EH (cell line): ENCODE measurements at regions not wholly inside any gene's neighbourhood (a gene's known extent, or its start where the extent isn't known, plus 50 kb on each side); places are given as distances from the start of the nearest gene placed in this dataset.

ENCODE experiments used
- DNase-seq: peaks from one replicate; pipeline ENCODE4 v3.0.0-alpha.2; 2015; ENCODE audit warnings: low read depth

DNA sequence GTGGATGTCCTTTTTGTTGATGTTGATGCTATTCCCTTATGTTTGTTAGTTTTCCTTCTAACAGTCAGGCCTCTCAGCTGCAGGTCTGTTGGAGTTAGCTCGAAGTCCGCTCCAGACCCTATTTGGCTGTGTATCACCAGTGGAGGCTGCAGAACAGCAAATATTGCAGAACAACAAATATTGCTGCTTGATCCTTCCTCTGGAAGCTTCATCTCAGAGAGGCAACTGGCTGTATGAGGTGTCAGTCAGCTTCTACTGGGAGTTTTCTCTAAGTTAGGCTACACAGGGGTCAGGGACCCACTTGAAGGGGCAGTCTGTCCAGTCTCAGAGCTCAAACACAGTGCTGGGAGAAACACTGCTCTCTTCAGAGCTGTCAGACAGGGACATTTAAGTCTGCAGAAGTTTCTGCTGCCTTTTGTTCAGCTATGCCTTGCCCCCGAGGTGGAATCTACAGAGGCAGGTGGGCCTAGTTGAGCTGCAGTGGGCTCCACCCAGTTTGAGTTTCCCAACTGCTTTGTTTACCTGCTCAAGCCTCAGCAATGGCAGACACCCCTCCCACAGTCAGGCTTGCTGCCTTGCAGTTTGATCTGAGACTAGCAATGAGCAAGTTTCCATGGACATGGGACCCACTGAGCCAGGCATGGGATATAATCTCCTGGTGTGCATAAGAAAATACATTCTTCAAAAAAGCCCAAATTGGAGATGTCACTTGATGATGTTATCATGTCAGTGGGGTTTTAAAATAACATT lies 99.5 kb downstream of the KDM5D start:
- no peak for DNase-seq

DNA sequence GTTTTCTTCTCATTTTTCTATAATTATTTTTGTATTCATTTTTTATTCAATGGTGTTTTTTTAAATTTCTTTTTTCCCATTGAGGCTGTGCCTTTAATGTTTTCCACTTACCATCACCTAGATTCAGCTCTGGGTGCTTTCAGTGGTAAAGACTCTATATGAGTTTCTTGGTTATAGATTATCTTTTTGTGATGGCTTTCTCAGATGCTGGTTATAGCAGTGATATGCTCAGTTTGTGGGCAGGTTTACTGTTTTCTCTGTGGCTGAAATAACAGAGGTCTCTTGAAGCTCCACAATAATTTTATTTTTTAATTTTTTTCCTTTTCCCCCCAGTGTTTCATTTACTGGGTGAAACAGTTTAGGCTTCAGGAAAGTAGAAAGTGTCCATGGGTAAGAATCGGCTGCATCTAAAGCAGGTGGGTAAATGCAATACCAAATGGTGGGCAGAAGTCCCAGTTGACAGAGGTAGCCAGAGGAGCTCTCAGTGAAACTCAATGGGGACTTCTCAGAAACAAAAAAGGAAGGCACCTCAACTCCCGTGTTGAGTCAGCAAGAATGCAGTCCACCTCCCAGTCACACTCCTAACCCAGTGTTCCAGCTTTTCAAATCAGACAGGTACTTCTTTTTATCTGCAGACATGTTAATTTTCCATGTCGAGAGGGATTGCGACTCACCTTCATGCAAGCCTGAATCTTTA lies 106.7 kb downstream of the KDM5D start:
- DNase-seq: no peak

DNA sequence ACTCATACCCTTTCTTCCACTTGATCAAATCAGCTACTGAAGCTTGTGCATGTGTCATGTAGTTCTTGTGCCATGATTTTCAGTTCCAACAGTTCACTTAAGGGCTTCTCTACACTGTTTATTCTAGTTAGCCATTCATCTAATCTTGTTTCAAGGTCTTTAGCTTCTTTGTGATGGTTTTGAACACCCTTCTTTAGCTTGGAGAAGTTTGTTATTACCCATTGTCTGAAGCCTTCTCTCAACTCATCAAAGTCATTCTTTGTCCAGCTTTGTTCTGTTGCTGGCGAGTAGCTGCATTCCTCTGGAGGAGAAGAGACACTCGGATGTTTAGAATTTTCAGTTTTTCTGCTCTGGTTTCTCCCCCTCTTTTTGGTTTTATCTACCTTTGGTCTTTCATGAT lies 115.6 kb downstream of the KDM5D start:
- DNase-seq: no peak

DNA sequence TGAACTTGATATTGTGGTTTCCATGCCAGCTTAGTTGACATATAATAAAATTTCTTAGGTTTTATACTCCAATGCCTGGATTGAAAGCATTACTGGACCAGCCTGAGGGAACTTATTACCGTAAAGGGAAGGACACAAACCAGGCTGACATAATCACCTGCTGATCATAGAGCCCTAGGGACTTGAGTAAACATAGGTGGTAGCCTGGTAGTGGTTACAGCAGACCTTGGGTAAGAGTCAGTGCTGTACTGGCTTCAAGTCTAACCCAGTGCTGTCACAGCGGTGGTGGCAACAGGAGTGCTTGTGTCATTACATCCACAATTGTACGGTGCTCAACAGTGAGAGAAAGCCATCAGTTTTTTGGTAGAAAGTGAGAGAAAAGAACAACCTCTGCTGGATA lies 122.1 kb downstream of the KDM5D start:
- no peak for DNase-seq

DNA sequence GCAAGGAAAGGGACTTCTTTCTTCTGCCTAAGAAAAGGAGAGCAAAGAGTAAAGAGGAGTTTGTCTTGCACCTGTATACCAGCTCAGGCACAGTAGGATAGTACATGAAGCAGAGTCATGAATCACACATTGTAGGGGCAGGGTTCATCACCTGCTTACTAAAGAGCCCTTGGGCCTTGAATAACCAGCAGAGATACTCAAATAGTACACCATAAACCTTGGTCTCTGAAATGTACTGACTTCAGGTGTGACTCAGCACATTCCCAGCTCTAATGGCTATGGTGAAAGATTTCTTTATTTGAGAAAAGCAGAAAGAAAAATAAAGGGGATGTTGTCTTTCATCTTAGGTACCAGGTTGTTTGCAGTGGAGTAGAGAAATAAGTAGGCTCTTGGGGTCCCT lies 122.8 kb downstream of the KDM5D start:
- no peak for DNase-seq

DNA sequence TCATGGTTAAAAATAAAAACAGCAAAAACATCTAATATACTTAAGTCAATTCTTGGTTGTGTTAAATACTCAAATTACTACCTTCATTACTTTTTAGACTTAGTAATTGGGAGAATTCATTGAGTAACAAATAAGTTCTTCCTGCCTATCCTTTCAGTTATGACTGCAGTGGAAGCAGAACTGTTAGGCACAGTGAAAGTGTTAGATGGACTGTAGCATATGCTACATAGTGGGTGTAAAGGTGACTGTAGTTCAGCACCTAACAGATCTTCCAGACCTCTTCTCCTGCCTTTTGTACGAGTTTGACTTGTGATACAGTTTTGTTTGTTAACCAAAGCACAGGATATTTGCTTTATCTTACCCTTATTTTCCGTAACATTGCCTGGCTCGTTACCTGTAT lies 143.4 kb downstream of the KDM5D start:
- DNase-seq: no peak

DNA sequence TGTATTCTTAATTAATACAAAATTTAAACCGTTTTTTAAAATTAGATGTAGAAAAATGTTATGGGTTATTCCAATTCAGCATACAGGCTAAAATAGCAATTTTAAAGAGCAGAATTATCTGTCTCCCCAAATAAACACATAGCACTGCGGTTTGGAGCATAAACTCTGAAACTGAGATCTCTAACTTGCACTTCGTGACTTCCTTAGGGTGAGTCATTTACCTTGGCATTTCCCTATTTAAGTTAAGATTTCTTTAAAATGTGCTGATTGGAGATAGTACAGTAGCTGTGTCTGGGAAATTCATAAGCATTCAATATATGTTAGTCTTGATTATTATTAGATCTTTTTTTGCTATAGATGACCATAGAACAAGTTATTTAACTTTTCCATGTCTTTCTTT lies 143.8 kb downstream of the KDM5D start:
- peak; percentile 75 for DNase-seq

DNA sequence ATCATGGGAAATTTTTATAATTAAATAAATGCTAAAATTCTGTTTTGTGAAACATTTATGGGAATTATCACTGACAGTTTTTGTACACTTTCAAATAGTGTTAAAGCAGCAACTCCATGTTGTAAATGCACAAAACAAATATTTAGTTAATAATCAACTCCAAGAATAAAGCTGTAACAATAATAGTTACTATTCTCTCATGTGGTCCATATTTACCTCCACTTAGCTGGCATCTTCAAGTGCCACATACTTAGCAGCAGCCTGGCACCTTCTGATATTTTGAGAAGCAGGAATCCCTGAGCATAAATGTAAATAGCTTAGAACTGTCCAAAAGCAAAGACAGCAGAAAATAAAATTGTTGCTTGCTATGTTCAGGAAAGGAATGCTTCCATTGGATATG lies 154.3 kb downstream of the KDM5D start:
- no peak for DNase-seq

DNA sequence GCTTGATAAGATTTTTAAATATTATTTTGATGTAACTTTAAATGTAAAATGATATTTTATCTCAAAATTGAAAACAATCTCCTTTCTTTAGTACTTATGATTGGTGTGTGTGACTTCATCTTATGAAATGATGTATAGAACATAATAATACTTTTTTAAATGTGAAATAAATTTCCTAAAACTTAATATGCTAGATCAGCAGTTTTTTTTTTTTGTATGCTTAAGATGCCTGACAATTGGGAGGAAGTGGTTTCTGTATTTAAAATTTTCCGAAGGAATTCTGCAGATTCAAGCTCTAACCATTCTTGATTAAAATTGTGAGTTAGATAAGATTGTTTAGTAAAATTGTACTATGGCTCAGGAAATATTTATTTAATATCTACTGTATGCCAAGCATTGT lies 154.9 kb downstream of the KDM5D start:
- no peak for DNase-seq

DNA sequence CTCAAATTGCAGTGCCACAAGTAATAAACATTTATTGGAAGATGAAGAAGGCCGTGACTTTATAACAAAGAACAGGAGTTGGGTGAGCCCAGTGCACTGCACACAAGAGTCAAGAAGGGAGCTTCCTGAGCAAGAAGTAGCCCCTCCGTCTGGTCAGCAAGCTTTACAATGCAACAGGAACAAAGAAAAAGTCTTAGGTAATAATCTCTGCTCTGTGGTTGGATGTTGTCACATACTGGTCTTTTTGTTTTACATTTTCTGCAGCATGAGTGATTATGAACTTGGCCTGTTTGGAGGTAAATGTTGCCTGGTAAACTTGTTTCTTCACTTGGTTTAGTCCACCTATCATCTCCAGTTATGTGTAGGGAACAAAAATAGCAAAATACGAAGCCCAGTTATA lies 157.2 kb downstream of the KDM5D start:
- DNase-seq: no peak

DNA sequence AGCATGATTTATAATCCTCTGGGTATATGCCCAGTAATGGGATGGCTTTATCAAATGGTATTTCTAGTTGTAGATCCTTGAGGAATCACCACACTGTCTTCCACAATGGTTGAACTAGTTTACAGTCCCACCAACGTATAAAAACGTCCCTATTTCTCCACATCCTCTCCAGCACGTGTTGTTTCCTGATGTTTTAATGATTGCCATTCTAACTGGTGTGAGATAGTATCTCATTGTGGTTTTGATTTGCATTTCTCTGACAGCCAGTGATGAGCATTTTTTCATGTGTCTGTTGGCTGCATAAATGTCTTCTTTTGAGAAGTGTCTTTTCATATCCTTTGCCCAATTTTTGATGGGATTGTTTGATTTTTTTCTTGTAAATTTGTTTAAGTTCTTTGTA lies 163.5 kb downstream of the KDM5D start:
- peak; percentile 24 for DNase-seq

DNA sequence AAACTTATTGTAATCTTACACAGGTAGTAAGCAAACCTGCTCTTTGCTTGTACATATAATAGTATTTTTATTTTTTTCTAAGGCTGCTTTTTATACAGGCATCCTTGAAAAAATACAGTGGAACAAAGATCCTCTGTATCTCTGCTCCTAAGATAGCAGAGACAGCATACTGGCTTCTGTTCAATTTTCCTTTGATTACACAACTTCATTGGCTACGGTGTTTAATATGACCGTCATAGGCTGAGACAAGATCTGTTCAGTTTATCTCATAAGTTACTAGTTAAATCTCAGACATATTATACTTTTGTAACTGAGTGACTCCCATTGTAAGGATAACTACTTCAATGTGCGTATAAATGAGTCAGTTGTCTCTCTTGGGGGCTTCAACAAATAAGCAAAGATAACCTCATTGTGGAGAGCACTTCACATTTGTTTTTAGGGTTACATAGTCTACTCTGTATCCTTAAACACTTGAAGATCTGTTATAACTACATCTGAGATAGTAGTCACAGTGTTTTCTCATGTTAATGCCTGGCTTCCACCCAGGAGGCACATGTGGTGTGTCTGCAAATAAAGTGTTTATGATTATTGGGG lies 166.1 kb downstream of the KDM5D start:
- peak; percentile 13 for DNase-seq

DNA sequence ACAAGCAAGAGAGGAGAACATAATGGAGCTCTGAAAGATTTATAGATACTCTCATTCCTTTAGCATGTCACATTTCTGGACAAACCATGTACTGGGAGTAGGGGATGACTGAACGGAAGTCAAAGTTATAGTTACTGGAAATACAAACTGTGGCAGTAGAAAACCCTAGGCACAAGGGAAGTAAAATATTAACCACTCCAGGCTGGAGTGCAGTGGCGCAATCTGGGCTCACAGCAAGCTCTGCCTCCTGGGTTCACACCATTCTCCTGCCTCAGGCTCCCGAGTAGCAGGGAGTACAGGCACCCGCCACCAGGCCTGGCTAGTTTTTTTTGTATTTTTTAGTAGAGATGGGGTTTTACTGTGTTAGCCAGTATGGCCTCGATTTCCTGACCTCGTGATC lies 167.3 kb downstream of the KDM5D start:
- peak; percentile 26 for DNase-seq

DNA sequence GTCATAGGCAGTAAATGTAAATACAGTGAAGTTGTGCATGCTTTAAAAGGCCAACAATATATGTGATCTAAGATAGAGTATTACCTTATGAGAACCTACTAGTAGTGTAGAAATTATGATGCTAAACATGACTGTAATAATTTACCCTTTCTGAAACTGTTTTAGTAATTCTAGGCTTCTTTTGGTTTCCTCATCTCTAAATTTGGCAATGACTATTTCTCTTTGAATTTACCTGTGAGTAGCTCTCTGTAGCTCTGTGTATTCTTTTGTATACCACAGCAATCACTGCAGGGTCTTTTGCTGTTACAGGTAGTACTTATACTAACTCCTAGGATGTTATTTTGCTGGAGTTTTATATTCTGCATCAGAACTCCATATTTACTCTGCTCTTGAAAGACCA lies 169.6 kb downstream of the KDM5D start:
- DNase-seq: no peak

DNA sequence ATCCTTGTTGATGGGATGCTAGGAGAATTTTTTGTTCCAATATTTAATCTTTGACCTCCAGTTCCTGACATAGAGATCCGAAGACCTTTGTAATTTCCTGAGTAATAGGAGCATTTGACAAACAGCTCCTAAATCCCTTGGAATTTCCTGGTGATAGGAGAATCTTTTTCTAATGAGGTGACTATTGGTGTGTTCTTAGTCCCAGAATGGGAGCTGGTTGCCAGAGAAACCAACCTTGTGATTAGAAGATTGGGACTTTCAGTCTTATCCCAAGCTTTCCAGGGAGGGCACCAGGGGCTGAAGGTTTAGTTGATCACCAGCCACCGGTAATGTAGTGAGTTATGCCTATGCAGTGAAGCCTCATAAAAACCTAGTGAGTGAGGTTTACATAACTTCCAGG lies 170.9 kb downstream of the KDM5D start:
- DNase-seq: no peak

DNA sequence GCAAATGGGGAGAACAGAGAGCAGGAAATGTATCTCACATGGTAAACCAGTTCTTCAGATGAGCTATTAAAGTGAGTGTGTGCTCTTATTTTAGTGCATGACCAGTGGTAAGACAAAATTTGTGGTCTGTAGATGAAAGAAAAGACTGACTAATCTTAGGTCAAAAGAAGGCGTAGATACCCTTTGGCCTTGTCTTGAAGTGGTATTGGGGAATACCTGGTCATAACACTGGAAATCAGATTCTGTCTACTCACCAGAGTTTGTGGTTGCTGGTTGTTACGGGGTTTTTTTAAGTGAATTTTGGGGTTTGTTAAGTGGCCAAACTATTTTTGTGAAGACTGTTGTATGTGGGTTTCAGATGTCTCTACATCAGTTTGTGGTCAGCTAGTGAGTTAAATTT lies 173.5 kb downstream of the KDM5D start:
- no peak for DNase-seq

DNA sequence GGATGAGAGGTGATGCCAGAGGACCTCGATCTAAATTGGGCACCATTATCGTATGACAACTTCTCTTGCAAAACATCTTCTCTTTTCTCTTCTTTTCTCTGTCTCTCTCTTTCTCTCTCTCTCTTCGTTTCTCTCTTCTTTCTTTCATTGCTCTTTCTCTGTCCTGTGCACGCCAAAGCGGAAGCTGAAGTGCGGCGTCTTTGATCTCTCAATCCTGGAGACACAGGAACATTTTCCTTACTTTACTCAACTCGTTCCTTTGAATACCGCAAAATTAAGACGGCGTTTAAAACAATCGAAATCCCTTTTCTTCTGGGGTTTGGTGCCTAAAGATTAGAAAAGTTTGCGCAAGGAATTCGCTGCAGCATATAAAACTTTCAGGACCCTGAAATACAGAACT lies 176.6 kb downstream of the KDM5D start:
- DNase-seq: peak; percentile 39

DNA sequence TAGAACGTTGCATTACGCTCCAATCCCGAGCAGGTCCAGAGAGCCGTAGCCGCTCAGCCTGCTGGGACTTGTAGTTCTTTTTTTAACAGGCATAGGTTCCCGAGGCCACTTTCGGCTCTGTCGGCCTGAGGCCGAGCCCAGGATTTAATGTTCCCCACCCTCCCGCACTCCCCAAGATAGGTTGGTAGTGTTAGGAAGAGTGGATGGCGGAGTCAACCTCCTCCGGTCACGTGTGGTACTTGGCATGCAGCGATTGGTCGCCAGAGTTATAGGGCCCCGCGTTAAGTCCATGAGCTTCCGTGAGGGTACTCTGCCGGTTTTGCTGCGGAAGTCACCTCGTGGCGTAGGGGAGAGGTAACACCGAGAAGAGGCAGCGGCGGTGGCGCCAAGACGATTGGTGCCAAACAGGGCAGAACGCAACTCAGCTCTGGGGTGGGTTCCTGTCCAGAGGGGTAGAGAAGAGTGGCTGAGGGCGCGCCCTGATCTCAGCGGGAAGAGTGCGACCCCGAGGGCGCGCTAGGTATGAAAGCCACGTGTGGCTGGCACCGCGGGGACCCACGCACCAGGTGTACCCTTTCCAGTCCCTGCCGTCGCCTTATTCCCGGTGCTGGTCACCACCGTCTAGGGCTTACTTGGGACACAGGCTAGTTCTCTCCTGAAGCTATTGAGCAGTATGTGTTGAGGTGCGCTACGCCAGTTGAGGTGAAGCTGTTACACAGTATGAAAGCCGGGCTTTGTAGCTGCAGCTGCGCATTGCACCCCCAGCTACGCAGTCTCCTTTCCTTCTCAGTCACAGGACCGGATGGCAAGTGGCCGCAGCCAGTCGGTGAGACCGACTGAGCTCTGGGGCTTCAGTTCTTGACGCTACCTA lies 177.2 kb downstream of the KDM5D start:
- DNase-seq: peak; percentile 97

DNA sequence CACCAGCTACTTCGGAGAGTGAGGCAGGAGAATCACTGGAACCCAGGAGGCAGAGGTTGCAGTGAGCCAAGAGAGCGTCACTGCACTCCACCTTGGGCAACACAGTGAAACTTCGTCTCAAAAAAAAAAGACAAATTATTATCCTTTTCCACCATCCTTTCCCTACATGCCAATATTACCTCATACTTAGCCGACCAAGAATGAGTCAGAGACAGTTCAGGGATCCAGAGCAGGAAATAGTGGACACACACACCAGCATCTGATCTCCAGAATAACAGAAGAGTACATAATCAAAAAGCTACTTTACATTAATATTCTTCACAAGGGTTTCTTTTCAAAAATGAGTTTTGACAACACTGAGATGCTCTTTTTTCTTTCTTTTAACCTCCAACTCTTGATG lies 185.4 kb downstream of the KDM5D start:
- DNase-seq: peak; percentile 53

DNA sequence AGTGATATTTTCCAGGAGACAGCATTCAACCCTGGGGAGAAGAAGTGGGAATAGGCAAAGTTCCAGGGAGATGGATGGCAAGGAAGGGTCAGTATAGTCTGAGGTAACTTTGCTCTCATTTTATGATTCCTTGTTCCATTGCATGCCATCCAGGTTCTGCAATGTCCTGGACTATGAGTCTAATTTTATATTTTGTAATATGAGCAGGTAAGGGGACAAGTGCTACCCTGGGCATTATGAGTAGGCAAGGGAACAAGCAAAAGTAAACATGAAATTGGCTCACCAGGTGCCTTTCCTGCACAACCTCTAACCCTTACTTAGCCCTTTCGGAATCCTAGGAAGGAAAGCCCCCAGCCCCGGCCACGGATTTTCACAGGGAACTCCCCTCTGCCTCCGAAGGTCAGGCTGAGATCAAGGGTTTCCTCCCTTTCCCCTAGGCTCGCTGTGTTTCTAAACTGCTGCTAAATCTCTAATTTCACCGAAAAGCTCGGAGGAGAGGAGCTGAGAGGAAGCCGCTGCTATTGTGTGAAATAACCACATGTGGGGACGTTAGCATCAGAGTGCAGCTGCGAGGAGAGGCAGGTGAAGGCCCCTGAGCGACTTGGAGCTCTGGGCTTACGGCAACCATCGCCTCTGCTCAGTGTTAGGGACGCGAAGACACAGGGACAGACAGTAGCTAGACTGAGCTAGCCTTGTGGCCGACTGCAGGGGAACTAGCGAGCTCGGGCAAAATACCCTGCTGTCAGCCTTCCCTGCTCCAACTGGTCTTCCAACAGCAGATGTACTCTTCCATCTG lies 194.7 kb downstream of the KDM5D start:
- no peak for DNase-seq

DNA sequence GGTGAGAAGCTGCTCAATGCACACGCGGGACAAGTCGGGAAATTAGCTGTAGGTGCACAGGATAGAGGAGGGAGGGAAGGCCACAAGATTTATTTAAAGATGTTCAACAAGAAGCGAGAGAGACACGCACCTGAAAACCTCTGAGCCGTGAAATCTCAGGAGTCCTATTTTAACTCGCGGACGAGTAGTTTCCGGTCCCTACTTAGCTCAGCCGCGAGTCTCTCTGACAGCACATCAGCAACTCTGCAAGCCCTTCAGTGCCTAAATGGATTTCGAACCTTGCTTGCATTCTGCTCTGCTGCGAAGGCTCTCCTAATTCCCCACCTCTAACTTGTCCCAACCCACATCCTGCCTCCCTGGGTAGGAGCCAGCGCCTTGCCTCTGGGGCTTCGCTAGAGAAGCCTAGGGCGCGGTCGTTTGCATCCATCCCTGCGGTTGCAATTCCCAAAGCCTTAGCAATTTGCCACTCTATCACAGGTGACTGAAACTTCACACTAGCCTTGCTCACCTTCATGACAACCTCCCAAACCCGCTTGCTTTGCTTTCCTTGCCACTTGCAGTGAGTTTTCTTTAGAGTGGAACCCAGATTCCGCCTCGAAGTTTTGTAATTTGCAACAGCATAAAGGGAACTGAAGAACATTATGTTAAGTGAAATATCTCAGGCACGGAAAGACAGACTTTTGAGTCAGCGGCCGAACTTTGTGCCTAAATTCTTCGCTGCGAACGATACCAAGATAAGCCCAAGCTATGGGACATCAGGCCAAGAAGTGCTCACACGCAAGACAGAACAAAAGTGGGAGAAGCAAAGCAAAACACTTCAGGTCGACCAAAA lies 202.8 kb downstream of the KDM5D start:
- no peak for DNase-seq
